Activated CD4-positive, alpha-beta T cell treated with anti-CD3 and anti-CD28 coated beads, Interleukin-10, Interleukin-2, amounts not matched to agents 100 ng/mL and 50 ng/mL, durations not matched to agents 16 hours and 8 hours (primary cell): ENCODE measurements at regions not wholly inside any gene's neighbourhood (a gene's known extent, or its start where the extent isn't known, plus 50 kb on each side); places are given as distances from the start of the nearest gene placed in this dataset.

Experiments
- DNase-seq: peaks from one replicate; pipeline ENCODE4 v3.0.0-alpha.2; 2020

DNA sequence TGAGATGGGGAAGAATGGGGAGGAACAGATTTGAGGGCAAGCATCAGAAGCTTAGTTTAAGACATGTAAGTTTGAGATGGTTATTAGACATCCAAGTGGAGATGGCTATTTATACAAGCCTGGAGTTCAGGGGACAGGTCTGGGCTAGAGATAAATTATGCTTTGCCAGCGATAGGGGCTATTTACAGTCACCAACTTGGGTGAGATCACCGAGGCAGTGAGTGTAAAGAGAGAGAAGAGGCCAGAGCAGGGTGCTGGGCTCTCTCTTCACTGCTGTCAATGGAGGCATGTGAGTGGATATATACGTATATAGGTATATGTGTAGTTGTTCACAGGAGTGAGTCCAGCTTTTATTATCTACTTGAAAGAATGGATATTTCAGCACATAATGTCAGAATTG, 81.0 kb downstream of the QPCT start:
- no peak for DNase-seq

DNA sequence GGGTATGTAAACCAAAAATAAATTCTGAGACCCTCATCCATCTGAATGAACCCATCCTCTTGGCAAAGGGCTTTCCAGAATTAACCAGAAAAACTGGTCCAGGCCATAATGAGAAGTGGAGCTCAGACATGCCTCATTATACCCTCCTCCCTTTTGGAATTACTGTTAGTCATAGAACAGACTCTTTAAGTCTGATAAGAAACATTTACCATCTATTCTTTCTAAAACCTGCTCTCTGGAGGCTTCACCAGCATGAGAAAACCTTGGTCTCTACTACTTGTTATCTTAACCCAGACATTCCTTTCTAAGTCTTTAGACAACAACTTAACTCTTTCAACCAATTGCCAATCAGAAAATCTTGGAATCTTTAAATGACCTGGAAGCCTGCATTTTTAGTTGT, 82.8 kb downstream of the QPCT start:
- no peak for DNase-seq

DNA sequence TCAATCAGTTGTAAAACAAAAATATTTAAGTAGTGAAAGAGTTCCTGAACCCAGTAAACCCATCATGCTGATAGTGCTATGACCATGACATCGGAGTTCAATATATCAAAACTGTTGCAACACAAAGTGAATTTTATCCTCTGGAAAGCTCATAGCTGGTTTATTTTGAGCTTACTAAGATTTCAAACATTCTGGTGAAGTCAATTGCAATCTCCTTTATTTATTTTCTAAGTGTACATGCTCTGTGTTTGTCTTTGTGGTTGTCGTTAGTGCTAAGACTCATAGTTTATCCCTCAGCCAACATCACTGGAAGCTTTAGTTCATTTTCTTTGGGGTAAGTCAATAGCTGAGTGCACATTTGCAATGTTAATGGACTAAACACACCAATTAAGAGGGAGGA, 91.9 kb downstream of the QPCT start:
- DNase-seq = no peak

DNA sequence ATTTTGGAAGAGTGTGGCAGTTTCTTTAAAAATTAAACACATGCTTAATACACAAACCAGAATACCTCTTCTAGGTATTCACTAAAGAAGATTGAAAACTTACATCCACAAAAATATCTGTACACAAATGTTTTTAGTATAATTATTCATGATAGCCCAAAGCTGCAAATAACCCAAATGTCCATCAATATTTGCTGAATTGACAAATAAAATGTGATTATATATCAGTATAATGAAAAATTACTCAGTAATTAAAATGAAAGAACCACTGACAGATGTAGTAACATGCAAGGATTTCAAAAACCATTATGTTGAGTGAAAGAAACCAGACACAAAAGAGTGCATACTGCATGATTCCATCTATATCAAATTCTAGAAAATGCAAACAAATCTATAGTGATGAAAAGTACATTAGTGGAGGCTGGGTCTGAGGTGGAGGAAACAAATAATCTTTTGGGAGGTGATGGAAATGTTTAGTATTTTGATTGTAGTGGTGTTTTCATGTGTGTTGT, 94.8 kb downstream of the QPCT start:
- no peak for DNase-seq

DNA sequence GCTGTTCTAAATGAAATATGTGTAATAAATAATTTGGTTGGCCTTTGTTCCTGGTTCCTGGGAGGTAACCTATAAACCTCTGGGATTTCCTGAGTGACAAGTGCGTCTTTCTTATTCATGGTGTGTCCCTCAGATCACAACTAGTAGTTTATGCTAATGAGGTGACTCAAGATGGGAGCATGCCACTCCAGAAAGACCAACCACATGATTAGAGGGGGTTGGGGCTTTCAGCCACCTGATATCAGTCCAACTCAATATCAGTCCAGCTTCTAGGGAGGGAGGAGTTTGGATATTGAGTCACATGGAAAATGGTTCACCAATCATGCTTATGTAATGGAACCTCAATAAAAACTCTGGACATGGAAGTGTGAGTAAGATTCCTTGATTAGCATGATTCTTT, 96.6 kb downstream of the QPCT start:
- peak; percentile 4 for DNase-seq

DNA sequence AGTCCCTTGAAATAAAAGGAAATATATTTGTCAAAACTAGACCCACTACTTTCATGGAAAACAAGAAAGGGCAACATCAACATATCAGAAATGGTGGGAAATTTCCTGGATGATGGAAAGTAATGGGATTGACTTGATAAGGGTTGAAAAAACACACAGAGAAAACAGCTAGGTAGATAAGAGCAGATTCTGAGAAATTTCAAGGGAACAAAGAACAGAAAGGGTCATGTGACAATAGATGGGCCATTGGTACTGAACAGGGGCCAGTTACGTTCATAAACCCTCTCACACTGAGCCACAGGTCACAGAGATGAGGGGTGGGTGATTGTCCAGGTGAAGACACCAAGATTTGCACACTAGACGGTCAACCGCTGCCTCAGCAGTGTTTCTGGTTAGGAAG, 98.7 kb downstream of the QPCT start:
- no peak for DNase-seq

DNA sequence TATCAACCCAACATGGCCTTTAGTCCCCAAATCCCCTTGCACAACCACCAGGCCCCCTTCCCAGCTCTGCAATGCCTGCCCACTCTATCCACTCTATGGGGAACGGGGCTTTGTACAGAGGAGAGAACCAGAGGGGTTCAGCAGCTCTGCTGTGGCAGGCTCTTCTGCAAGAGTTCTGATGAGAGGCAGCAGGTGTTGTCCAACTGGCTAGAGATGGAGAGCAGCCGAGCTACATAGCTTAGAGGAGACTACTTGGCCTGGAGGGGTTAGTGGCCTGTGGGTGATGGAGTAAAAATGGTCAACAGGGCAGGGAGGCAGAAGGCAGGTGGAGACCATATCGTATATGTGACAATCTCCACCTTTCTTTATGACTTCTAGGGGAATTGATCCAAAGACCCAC, 103.0 kb downstream of the QPCT start:
- no peak for DNase-seq

DNA sequence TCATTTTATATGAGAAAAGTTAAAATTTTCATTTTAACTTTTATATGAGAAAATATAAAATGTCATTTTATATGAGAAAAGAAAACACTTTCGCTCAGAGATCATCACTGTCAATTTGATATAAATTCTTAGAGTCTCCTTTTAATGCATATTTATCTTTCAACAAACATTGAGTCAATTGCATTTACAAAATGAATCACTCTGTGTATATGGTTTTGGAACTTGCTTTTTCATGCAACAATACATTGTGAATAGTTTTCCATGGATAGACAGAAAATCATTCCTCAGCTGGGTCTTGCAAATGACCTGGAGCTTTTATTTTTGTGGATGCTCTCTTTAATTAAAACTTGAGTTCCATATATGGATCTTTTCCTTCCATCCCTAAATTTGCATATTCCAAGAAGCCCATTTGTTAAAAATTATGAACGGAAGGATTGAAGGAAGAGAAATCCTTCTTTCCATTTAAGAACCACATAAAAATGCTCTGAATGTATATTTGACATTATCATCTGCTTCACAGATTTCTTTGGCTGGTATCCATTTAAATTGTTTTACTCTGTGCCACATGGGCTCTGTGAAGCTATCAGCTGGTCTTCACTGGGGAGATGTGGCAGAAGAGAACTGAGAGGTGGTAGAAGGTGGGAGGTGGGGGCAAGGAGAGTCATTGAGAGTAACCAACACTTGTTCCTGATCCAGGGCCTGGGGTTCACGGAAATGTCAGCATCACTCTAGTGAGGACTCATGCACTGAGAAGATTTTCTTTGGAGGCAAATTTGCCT, 104.1 kb downstream of the QPCT start:
- DNase-seq = no peak

DNA sequence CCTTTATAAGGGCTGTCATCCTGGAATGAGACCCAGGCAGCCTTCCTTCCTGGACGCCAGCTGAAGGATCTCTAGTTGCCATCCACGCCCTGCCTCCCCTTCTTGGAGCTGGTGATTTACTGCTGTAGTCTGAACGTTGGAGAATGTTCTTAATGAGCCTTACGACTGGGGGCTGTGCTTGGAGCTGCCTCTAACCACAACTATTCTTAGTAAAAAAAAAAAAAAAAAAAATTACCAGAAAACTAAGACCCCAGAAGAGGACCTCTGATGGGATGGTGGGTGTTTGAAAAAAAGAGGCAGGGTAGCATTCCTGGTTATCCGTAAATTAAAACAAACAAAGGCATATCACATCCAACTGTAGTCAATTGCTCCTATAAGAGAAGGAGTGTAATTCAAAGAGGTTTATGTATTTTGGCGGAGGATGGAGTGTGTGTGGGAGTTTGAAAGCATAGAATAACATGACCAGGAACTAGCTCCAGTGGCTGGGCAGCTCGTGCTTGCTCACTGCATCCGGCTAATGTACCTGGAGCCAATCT, 105.4 kb downstream of the QPCT start:
- DNase-seq = no peak

DNA sequence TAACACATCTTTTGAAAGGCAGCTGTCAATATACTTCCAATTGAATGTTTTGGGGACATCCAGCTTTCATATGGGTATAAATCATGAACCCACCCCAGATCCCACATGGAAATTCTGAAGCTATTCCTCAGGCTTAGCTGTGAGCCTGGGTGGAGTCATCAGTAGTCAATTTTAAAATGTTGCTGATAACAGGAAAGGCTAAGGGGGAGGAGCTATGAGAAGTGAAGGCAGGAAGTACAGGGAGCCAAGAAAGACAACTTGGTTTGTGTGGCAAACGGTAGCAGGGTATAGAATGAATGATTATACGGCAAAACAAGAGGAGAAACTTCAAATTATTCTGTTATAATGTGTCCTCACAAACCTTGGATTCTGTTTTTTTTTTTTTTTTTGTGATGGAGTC, 108.6 kb downstream of the QPCT start:
- peak; percentile 3 for DNase-seq

DNA sequence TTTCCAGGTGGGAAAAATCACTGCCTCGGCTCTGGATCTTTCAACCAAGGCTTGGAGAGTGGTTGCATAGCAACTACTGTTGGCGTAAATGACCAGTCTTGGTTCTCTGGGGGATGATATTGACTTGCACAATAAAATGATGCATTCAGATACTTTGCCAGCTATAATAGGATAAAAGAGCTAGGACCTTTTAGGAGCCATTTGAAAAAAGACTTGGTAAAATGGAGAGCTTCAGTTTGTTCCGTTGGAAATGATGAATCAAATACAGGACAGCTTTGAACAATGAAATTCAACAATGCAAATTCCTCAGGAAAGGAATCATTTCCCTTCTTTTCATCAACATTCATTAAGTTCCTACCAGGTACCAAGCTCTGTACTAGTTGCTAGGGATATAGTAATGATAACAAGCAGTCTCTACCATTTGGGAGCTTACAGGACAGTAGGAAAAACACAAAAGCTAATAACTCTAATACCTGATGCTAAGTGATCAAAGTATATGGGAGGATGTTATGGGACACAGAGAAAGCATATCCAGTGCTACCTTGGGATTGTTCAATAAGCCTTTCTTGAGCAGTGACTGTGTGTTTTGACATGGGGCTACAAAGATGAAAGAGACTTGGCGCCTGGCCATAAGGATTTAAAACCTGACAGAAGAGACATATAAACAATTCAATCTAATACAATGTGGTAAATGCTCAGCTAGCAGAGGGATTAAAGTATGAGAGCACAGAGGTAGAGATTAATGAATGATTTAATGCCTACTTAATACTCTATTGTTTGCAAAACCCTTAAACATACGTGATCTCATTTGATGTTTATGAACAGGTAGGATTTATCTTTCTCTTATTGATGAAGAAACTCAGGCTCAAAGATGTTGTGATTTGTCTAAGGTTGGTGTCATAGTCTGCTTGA, 110.7 kb downstream of the QPCT start:
- no peak for DNase-seq

DNA sequence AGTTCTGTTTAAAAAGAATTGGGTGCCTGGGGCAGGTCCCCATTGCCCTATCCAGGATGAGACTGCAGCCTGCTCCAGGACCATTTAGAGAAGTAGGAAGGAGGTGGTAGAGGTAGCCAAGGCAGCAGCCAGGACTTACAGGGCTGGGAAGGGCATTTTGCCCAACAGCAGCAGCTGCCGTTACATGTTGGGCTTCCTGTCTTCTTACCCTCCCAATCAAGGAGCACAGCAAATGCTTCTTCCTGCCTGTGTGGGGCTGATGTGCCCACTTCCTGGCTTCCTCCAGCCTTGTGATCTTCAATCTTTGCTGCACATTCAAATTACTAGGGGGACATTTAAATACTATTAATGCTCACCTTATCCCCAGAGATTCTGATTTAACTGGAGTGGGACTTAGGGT, 112.0 kb downstream of the QPCT start:
- peak; percentile 17 for DNase-seq

DNA sequence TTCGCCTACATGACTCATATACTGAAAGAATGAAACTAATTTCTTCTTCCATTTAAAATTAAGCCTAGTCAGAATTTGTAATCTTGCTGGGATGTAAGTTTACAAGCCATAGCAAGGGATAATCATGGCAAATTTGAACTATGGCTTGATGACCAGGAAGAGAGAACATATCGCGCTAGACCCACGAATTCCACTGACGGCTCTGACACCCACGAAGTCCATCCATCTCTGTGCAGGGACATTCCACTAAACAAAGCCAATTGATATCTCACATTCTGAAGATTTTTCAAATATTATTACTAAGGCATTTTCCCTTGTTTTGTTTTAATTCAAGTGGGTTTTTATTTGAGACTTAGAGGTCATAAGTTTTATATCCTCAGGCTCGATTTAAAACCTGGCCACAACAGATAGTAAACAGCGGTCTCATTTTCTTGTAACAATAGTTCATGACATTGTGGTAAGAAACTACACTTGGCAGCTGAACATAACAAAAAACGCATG, 113.0 kb downstream of the QPCT start:
- no peak for DNase-seq

DNA sequence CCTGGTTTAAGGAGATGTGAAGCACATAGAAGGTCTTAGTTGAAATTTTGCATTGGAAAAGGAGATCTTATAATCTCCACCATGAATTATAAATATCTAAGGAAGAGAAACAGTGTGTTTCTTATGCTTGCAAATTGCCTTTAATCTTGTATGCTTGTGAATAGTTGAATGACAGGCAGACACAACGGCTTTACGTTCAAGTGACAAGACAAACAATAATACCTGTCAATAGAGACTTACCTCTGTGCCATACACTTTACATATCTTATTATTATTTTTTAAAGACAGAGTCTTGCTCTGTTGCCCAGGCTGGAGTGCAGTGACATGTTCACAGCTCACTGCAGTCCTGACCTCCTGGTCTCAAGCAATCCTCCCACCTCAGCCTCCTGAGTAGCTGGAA, 113.7 kb downstream of the QPCT start:
- no peak for DNase-seq

DNA sequence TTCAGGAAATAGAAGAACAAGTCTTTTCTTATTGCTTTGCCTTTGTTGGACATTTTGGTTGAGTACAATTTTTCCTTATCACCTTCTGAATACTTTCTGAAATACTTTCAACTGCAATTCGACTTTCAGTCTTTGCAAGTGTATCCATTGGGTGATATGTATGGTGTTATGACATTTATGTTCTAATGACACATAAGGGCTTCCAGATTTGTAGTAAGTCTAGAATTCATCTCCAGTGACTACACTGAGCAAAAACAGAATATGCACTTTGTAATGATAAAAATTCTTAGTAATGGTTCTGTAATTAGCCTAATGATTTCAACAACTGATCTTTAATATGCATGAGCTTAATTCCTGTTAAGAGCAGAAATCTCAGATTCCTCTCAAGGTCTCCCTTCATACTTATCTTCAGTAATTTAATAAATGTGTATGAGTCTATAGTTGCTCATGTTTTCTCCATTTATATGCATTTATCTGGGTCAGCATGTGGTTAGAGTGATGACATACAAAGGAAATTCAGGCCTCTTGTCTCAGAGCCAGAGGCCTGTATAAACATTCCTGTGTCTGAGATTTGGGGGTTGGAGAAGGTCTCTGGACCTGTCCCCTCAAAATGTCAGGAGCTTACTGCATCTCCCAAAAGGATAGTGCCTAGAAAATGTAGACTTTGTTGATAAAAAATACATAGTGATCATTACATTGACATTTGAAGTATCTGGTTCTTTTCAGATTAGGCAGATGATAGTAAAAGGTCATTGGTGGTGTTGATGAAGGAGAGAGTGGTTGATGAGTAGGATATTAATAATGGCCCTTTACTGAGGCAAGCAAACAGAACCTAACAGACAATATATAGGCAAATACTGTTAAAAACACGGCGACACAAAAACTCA, 114.9 kb downstream of the QPCT start:
- no peak for DNase-seq

DNA sequence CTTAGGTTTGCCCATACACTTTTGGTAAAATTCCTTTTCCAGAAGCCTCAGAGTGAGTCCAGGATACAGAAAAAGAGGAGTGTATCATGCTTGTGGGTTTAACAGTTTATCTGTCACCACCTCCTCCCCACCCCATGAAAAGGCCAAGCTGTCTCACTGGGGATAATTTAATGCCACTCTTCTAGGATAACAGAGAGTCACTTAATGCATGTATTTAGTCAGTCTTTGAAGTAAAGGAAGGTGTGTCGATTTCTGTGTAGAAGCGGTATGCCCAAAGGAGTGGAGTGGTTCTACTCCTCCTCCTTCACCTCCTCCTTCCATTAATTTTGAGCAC, 116.4 kb downstream of the QPCT start:
- DNase-seq = no peak

DNA sequence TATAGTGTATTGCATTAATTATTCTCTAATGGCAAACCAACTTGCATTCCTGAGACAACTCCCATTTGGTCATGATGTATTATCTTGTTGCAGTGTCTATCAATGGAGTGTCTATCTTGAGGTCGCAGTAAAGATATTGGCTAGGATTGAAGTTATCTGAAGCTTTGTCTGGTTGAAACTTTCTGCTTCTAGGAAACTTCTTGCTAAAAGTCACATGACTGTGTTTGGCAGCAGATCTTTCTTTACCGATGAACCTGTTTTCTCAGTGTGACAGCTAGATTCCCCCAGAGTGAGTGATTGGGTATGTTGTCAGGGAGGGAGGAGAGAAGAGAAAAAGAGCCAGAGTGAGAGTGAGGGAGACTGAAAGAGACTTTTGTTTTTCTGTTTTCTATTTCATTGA, 119.6 kb downstream of the QPCT start:
- no peak for DNase-seq

DNA sequence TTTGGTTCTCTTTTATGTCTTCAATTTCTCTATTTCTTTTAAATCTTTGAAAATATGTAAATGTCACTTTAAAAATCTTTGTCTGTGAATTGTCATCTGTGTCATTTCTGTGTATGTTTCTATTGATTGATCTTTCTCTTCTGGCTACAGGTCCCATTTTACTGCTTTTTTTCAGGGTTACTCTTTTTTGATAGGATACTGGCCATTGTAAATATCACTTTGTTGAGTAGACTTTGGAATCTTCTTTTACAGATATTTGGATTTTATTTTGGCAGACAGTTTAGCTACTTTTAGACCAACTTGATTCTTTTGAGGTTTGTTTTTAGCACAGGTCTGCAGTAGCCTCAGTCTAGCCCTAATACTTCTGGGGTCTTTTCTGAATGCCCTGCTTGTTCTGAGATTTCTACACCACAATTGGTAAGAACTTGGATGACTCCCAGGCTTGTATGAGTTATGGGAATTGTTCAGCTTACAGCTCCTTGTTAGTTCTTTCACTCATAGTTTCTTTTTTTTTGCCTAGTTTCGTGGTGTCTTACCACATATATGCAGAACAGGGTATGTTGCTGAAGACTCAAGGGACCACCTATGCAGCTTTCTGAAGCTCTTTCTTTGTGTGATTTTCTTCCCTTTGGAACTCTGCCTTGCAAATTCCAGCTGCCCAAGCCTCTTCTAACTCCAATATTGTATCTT, 122.2 kb downstream of the QPCT start:
- no peak for DNase-seq

DNA sequence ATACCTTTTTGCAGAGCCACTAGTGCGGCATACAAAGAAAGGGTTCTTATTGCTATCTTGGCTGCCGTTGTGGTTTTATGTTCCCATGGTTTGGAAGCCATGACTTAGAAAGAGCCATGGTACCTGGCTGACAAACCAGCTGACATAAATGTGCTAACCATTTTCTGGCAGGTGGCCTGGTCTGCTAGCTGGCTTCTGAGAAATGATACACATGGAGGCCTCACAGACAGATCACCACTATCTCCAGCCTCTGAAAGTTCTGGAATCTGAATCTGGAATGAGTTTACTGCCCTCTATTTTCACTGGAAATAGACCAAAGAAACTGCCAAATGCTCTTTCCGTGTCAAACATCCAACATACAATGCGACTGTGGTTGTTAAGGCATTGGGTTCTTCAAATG, 123.7 kb downstream of the QPCT start:
- DNase-seq = no peak

DNA sequence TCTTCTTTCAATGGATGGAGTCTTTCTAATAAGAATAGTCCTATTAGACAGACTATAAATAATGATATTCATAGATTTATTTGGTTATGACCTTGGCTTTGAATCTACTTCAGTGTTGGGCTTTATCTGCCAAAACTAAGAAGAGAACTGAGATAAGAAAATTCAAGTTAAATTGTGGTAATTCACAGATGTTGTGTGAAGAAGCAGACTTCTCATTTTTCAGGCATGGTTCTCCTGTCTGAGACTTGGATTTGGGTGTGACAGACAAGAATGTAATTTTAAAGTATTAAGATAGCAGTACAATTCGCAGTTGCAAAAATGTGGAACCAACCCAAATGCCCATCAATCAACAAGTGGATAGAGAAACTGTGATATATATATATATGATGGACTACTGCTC, 124.7 kb downstream of the QPCT start:
- DNase-seq = no peak

DNA sequence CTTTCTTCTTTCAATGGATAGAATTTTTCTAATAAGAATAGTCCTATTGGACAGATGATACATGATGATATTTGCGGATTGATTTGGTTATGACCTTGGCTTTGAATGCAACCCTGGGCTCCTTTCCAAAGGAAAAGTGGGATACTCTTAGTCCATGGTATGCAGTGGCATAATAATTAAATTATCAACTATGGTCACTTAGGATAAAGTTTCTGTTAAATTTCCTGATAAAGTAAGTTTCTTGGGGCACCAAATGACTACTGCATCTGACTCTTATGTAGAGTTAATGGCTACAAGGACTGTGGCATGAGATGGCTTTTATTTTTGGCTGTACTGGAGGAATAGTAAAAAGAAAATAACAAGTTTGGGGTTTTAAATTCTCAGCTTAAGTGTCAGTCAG, 126.7 kb downstream of the QPCT start:
- no peak for DNase-seq

DNA sequence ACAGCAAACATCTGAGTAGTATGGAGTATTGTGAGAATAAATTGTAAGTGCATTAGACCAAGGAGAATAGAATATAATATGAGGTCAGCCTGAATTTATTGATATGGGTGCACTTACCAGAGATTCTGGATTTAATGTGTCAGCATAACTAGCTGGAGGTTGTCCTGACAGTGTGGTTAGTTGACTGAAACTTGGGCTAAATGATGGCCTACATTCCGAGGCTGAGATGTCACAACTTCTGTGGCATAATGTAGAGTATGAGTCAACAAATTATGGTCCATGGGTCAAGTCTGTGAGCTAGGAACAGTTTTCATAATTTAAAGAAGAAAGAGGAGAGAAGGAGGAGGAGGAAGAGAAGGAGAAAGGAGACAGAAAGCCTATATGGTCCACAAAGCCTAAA, 127.6 kb downstream of the QPCT start:
- DNase-seq = no peak
